ENCODE measurements at regions not wholly inside any gene's neighbourhood (a gene's known extent, or its start where the extent isn't known, plus 50 kb on each side); places are given as distances from the start of the nearest gene placed in this dataset.
A peak's percentile ranks its signal among the peaks of the same experiment; 100 is the strongest.

- Histone ChIP-seq H3K4me3 (no peak overlapping the region), H3K27me3 (no peaks in the 10 kb centered on the region), H3K36me3 (no peaks in the 10 kb centered on the region), H3K4me1 (peaks cover 0 to 6% (median 0%) of the 10 kb centered on the region in 4 donors), H3K9me3 (no peaks in the 10 kb centered on the region), H3K27ac (no peak overlapping the region)
- peak in 1 of 2 donors; percentile 34 for DNase-seq
- TF ChIP-seq CTCF (IDR thresholded peaks at IDR 0.05) = no peak
- intact Hi-C loops (cut with DNase I; ENCODE audit: low total_unique reads) = no loop called here
These were observed 52.0 kb upstream of the BMP2 start for GRCh38 chr20:6715401-6715941.

DNA sequence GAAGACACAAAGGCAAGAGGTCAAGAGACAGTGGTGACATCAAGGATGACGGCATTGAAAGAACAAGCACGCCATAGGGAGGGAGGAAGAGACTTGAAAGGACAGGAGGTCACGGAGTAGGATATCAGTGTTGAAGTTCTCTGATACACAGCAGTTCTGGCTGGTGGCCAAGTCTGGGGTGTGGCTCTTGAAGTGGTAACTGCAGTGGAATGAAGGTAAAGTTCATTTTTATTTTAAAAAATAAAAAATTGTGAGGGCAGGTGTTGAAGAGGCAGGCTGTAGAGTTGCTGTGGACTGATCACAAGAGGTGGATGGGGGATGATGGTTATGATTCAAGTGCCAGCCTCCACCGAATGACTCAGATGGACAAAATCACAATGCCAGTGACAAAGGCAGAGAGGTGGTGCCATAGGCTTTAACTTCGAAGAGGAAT lies 53.2 kb upstream of the BMP2 start:
- DNase-seq = no peak
- H3K36me3 ChIP-seq = no peaks in the 10 kb centered on the region
- no peak overlapping the region for H3K4me3 ChIP-seq
- H3K27me3 ChIP-seq = no peaks in the 10 kb centered on the region
- TF ChIP-seq CTCF (IDR thresholded peaks at IDR 0.05) = no peak
- no peaks in the 10 kb centered on the region for H3K9me3 ChIP-seq
- intact Hi-C loops (cut with DNase I; ENCODE audit: low total_unique reads) = no loop called here
- H3K27ac ChIP-seq = no peak overlapping the region
- H3K4me1 ChIP-seq = peaks cover 0 to 13% (median 0%) of the 10 kb centered on the region in 4 donors

DNA sequence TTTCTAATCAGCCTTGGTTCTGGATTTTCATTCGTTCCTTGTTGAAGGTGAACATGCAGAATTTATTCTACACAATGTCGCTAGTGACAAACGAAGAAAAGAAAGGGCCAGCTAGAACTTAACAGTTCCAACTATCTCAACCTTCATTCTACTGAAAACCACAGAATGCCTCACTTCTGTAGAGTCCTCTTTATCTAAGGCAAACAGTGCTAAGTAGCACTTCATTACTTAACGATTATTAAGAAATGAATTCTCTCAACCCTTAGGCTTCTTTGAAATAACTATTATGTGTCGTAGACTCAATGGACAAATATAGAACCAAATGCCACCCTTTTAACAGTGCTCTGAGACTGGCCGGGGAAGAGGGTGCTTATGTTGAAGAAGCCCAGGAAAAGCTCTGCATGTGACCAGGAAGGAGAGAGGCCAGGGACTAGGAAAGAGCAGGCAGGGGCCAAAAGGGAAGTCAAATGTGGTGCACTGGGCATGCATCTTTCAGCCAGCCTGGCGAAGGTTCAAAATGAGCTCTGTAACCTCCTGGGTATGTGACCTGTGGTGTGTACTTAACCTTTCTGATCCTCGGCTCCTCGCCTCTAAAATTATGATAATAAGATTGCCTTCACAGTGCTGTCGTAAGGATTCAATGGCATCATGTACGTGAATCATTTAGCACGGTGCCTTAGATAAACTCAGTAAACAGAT lies 55.4 kb upstream of the BMP2 start:
- Histone ChIP-seq H3K27me3 (no peaks in the 10 kb centered on the region), H3K27ac (no peak overlapping the region), H3K36me3 (no peaks in the 10 kb centered on the region), H3K9me3 (no peaks in the 10 kb centered on the region), H3K4me1 (peaks cover 0 to 29% (median 9%) of the 10 kb centered on the region in 4 donors), H3K4me3 (no peak overlapping the region)
- TF ChIP-seq CTCF (IDR thresholded peaks at IDR 0.05) = no peak
- DNase-seq = peak in 1 of 2 donors; percentile 38
- intact Hi-C loops (cut with DNase I; ENCODE audit: low total_unique reads) = no loop called here

GRCh38 chr20:6709910-6710595 lies 57.4 kb upstream of the BMP2 start:
- Histone ChIP-seq H3K9me3 (no peaks in the 10 kb centered on the region), H3K36me3 (no peaks in the 10 kb centered on the region), H3K27me3 (no peaks in the 10 kb centered on the region), H3K4me3 (no peak overlapping the region), H3K4me1 (peaks cover 0 to 33% (median 11%) of the 10 kb centered on the region in 4 donors), H3K27ac (no peak overlapping the region)
- DNase-seq = no peak
- intact Hi-C loops (cut with DNase I; ENCODE audit: low total_unique reads) = no loop called here
- no peak for TF ChIP-seq CTCF (IDR thresholded peaks at IDR 0.05)

- Histone ChIP-seq H3K9me3 (no peaks in the 10 kb centered on the region), H3K4me1 (peaks cover 0 to 52% (median 19%) of the 10 kb centered on the region in 4 donors), H3K4me3 (no peak overlapping the region), H3K36me3 (no peaks in the 10 kb centered on the region), H3K27ac (peak overlapping the region in 1 of 2 donors; percentile 16), H3K27me3 (no peaks in the 10 kb centered on the region)
- no peak for TF ChIP-seq CTCF (IDR thresholded peaks at IDR 0.05)
- intact Hi-C loops (cut with DNase I; ENCODE audit: low total_unique reads) = no loop called here
- peak; percentile 26 to 69 for DNase-seq
These were observed 59.5 kb upstream of the BMP2 start for GRCh38 chr20:6708010-6708409.
